ENCODE measurements at regions not wholly inside any gene's neighbourhood (a gene's known extent, or its start where the extent isn't known, plus 50 kb on each side); places are given as distances from the start of the nearest gene placed in this dataset.

DNA sequence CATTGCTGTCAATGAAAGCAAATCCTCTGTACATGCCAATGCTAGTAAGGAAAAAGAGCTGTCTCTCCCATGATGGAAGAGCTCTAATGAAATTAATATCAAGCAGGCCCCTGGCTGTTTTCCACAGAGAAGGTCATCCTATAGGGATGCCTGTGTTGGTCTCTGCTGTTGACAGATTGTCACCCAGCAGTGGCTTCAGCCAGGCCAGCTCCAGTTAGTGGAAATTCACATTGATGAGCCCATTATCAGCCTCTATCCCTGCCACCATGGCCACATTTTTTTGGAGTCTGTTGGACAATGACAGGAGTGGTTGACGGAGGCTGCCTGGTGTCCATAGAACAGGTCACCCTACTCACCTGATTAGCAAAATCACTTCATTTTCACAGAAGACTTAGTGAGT lies 104.3 kb downstream of the GGTLC2 start:
- TF ChIP-seq, protein P1, sequence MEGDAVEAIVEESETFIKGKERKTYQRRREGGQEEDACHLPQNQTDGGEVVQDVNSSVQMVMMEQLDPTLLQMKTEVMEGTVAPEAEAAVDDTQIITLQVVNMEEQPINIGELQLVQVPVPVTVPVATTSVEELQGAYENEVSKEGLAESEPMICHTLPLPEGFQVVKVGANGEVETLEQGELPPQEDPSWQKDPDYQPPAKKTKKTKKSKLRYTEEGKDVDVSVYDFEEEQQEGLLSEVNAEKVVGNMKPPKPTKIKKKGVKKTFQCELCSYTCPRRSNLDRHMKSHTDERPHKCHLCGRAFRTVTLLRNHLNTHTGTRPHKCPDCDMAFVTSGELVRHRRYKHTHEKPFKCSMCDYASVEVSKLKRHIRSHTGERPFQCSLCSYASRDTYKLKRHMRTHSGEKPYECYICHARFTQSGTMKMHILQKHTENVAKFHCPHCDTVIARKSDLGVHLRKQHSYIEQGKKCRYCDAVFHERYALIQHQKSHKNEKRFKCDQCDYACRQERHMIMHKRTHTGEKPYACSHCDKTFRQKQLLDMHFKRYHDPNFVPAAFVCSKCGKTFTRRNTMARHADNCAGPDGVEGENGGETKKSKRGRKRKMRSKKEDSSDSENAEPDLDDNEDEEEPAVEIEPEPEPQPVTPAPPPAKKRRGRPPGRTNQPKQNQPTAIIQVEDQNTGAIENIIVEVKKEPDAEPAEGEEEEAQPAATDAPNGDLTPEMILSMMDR (conservative IDR thresholded peaks at IDR 0.05), result no peak
- TF ChIP-seq EZH2 (IDR thresholded peaks at IDR 0.05; ENCODE audit: low read depth), result no peak

Measured in PC-9 (cell line).